Testis (tissue), 2 donors: ENCODE measurements at regions not wholly inside any gene's neighbourhood (a gene's known extent, or its start where the extent isn't known, plus 50 kb on each side); places are given as distances from the start of the nearest gene placed in this dataset.

ENCODE experiments used
- POLR2A ChIP-seq: fragments of 450-650 bp; IDR thresholded peaks from one replicate; pipeline ENCODE4 v1.6.1; 2017; ENCODE audit warnings: antibody characterized with exemption, mild to moderate bottlenecking, moderate library complexity
- TF ChIP-seq, protein P1 (sequence below), 3 experiments: fragments of 450-650 bp in 2 of 3; fragments of 200-600 bp in 1 of 3; sonication (generic) in 1 of 3; IDR thresholded peaks; one replicate each; pipeline ENCODE4 v1.5.1; 2016 to 2019; ENCODE audit warnings: antibody characterized with exemption in 3 of 3, mild to moderate bottlenecking in 2 of 3, moderate library complexity in 1 of 3

DNA sequence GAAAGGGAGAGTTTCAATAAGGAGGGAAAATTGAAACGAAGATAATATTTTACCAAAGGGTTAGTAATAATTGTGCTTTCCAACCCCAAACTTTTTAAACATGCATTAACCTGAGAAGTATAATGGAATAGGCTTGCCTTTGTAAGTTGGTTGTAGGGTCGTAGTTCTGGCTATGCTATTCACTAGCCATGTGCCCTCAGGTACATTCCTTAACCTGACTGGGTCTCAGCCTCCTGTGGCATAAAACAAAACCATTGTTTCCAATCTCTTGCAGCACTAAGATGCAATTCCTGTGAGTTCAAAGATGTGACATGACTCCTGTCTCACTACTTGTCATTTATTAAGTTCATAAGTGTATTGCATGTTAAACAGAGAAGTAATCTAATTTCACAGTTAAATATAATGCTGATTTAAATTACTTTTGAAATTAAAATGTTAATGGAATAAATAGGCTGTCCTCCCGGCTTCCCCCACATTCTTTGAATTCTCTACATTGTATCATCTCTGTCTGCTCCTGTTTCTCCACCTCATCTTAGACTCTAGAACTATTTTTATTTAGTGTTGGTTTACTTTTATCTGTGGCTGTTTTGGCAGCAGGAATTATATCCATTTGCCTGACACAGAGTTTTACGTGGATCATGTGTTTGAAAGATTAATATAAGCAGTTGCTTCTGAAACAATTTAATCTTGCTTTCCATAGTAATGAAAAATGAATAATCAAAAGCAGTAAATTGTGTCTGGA is 216.3 kb downstream of the FAT3 start:
- TF ChIP-seq, protein P1, sequence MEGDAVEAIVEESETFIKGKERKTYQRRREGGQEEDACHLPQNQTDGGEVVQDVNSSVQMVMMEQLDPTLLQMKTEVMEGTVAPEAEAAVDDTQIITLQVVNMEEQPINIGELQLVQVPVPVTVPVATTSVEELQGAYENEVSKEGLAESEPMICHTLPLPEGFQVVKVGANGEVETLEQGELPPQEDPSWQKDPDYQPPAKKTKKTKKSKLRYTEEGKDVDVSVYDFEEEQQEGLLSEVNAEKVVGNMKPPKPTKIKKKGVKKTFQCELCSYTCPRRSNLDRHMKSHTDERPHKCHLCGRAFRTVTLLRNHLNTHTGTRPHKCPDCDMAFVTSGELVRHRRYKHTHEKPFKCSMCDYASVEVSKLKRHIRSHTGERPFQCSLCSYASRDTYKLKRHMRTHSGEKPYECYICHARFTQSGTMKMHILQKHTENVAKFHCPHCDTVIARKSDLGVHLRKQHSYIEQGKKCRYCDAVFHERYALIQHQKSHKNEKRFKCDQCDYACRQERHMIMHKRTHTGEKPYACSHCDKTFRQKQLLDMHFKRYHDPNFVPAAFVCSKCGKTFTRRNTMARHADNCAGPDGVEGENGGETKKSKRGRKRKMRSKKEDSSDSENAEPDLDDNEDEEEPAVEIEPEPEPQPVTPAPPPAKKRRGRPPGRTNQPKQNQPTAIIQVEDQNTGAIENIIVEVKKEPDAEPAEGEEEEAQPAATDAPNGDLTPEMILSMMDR (IDR thresholded peaks at IDR 0.05): no peak
- no peak for TF ChIP-seq POLR2A
